MV-4-11 (cell line): ENCODE measurements at regions not wholly inside any gene's neighbourhood (a gene's known extent, or its start where the extent isn't known, plus 50 kb on each side); places are given as distances from the start of the nearest gene placed in this dataset.

Experiments
- DNase-seq: peaks from one replicate; lab custom pipeline; 2025; lab: John Stamatoyannopoulos, UW

DNA sequence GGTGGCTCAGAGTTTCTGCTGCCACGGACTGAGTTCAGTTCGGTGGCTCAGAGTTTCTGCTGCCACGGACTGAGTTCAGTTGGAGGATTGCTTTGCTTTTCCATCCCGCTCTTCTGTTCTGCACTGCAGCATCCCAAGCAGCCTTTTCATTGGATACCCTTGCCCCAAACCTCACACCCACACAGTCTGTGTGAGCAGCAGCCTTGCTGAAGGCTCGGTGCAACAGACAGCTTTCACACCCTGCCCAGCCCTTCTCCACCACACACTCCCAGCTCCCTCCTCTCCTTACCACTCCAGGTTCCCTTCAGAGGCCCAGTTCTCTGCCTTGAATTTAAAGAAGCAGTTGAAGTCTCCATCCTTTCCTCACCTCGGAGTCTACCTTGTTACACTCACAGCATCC lies 52.5 kb upstream of the CHD6 start:
- DNase-seq, result no peak

DNA sequence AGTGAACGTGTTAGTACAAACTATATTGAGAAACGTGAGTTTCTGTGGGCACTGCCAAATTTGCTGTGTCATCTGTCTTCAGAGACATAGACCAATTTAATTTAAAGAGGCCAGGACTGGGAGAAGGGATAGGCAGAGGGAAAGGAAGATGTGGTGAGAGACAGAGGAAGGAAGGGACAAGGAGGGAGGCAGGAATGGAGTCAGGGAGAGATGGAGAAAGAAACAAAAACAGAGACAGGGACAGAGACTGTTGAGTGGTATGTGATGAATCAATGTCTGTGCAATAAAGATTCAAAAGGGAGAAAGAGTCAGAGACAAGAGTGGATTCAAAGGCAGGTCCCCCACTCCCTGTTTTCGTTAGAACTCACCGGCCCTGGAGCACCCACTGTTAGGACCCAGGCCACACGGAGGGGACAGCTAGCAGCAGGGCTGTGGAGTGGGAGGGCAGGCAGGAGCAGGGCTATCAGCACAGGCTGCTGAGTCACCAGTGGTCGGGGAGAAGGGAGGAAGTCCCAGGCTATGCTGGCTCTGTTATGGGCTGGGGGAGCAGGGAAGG lies 51.6 kb upstream of the CHD6 start:
- DNase-seq, result no peak

DNA sequence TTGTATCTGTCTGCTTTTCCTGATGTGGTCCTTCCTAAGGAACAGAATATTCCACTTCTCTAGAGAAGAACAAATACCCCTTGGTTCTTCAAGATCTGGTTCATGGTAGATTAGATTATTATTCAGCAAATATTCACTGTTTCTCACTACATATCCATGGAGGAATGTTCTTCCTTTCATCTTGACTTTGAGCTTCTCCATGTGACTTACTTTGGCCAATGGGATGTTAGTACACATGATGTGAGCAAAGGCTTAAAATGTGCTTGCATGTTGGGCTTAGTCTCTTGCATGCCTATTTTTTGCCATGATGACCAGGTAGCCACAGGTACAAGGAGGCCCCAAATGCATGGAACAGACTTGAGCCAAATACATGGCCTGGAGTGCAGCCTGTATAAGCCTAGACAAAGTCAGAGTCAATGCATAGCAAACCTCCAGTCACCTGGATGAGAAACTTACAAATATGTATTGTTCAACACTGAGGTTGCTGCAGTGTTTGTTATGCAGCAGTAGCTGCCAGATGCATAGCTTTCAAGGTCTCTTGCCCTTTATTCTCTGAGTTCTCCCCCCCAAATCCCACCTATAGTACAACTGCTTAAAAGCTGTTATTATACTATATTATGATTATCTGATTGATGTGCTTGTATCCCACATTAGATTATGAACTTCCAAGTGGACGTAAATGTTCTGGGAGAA lies 50.0 kb upstream of the CHD6 start:
- DNase-seq, result no peak
